Ishikawa (cell line): ENCODE measurements at regions not wholly inside any gene's neighbourhood (a gene's known extent, or its start where the extent isn't known, plus 50 kb on each side); places are given as distances from the start of the nearest gene placed in this dataset.

Experiments used
- CEBPB ChIP-seq: IDR thresholded peaks from 2 replicates; pipeline ENCODE4 v1.6.1; 2012
- CREB1 ChIP-seq: IDR thresholded peaks from 2 replicates; pipeline ENCODE4 v1.6.1; 2012; ENCODE audit warnings: low read depth
- EGR1 ChIP-seq: IDR thresholded peaks from 2 replicates; pipeline ENCODE4 v1.6.1; 2012
- EP300 ChIP-seq: IDR thresholded peaks from 2 replicates; pipeline ENCODE4 v1.6.1; 2012; ENCODE audit warnings: borderline replicate concordance
- FOXM1 ChIP-seq: IDR thresholded peaks from 2 replicates; pipeline ENCODE4 v1.6.1; 2012; ENCODE audit warnings: low read depth, borderline replicate concordance
- MAX ChIP-seq: IDR thresholded peaks from 2 replicates; pipeline ENCODE4 v1.6.1; 2012
- NFIC ChIP-seq: IDR thresholded peaks from 2 replicates; pipeline ENCODE4 v1.6.1; 2012
- RAD21 ChIP-seq: IDR thresholded peaks from 2 replicates; pipeline ENCODE4 v1.6.1; 2012; ENCODE audit warnings: low read depth
- REST ChIP-seq: IDR thresholded peaks from 2 replicates; pipeline ENCODE4 v1.6.1; 2012; ENCODE audit warnings: low read depth, mild to moderate bottlenecking
- TAF1 ChIP-seq: IDR thresholded peaks from 2 replicates; pipeline ENCODE4 v1.6.1; 2012; ENCODE audit warnings: low read depth, mild to moderate bottlenecking
- TCF12 ChIP-seq: IDR thresholded peaks from 2 replicates; pipeline ENCODE4 v1.6.1; 2012; ENCODE audit warnings: low read depth
- TEAD4 ChIP-seq: IDR thresholded peaks from 2 replicates; pipeline ENCODE4 v1.6.1; 2012
- USF1 ChIP-seq: IDR thresholded peaks from 2 replicates; pipeline ENCODE4 v1.6.1; 2012
- YY1 ChIP-seq: IDR thresholded peaks from 2 replicates; pipeline ENCODE4 v1.6.1; 2012; ENCODE audit warnings: low read depth
- ZBTB7A ChIP-seq: IDR thresholded peaks from 2 replicates; pipeline ENCODE4 v1.6.1; 2012; ENCODE audit warnings: low read depth

- TF ChIP-seq TAF1 = no peak
- TF ChIP-seq NFIC = no peak
- TF ChIP-seq TEAD4 = no peak
- TF ChIP-seq USF1 = no peak
- TF ChIP-seq YY1 = no peak
- no peak for TF ChIP-seq RAD21
- no peak for TF ChIP-seq ZBTB7A
- TF ChIP-seq CREB1 = no peak
- no peak for TF ChIP-seq CEBPB
- no peak for TF ChIP-seq EP300
- no peak for TF ChIP-seq FOXM1
- no peak for TF ChIP-seq REST
- no peak for TF ChIP-seq TCF12
- TF ChIP-seq EGR1 = no peak
- no peak for TF ChIP-seq MAX
Measured at GRCh38 chr2:59830601-59831000, 722.9 kb downstream of the BCL11A start.

GRCh38 chr2:59827677-59828076 lies 725.8 kb downstream of the BCL11A start:
- TF ChIP-seq CREB1 = no peak

- no peak for TF ChIP-seq NFIC
- no peak for TF ChIP-seq REST
- TF ChIP-seq USF1 = no peak
- no peak for TF ChIP-seq ZBTB7A
- TF ChIP-seq MAX = no peak
- TF ChIP-seq FOXM1 = no peak
- TF ChIP-seq TAF1 = no peak
- no peak for TF ChIP-seq YY1
- TF ChIP-seq CEBPB = no peak
- no peak for TF ChIP-seq EP300
- no peak for TF ChIP-seq EGR1
- no peak for TF ChIP-seq CREB1
- TF ChIP-seq TEAD4 = no peak
- no peak for TF ChIP-seq RAD21
- no peak for TF ChIP-seq TCF12
Measured at GRCh38 chr2:59826177-59826576, 727.3 kb downstream of the BCL11A start.

GRCh38 chr2:59824314-59824713 lies 729.1 kb downstream of the BCL11A start:
- TF ChIP-seq ZBTB7A (no peak), TCF12 (no peak), EGR1 (no peak), CREB1 (no peak), FOXM1 (no peak), EP300 (no peak), REST (no peak), TEAD4 (no peak), MAX (no peak), TAF1 (no peak), RAD21 (no peak), USF1 (no peak), CEBPB (no peak), YY1 (no peak), NFIC (no peak)
